Endothelial cell of umbilical vein (primary cell): ENCODE measurements at regions not wholly inside any gene's neighbourhood (a gene's known extent, or its start where the extent isn't known, plus 50 kb on each side); places are given as distances from the start of the nearest gene placed in this dataset.

Source experiments
- BruUV-seq: library from RNA; stranded (reverse); fragments of 400-500 nt; replicated peaks from 2 replicates; lab custom pipeline; 2021; lab: Mats Ljungman, UMichigan
- CTCF ChIA-PET: fragments of 300-600, 350-600 bp; sonication (Branson Sonifier 250); formaldehyde crosslinking; loops from one replicate; lab custom pipeline; 2021; ENCODE audit warnings: antibody characterized with exemption, inconsistent platforms; lab: Charles Lee
- POLR2A ChIA-PET: fragments of 300-600, 350-600 bp; sonication (Branson Sonifier 250); formaldehyde crosslinking; loops from one replicate; lab custom pipeline; 2021; ENCODE audit warnings: antibody characterized with exemption, inconsistent platforms; lab: Charles Lee
- DNase-seq: peaks from one replicate; pipeline ENCODE4 v3.0.0-alpha.2; 2011; ENCODE audit warnings: low read depth, low spot score
- FAIRE-seq: peaks from 2 replicates; lab custom pipeline; 2011; peaks lifted over from hg19 to GRCh38; lab: Jason Lieb, UNC
- H2AFZ ChIP-seq: 2 replicates; pipeline ENCODE4 v1.6.0; 2012; ENCODE audit warnings: low read depth, low read length, control low read depth, inconsistent platforms
- H3K27ac ChIP-seq: 2 replicates; pipeline ENCODE4 v1.5.1; 2011; ENCODE audit warnings: low read depth, mild to moderate bottlenecking, control low read depth, low read length, moderate library complexity; ENCODE audit not compliant: insufficient read depth
- H3K27me3 ChIP-seq, 2 experiments: 2 replicates each; pipeline versions ENCODE4 v1.6.0 to v1.6.1; 2011; ENCODE audit warnings: low read length in 2 of 2, mixed read lengths in 1 of 2; ENCODE audit not compliant: control insufficient read depth in 2 of 2, insufficient read depth in 2 of 2
- H3K36me3 ChIP-seq, 2 experiments: 2 replicates in 1 of 2; 3 replicates in 1 of 2; pipeline ENCODE4 v1.5.1; 2011; ENCODE audit warnings: low read length in 2 of 2, mild to moderate bottlenecking in 1 of 2, moderate library complexity in 1 of 2; ENCODE audit not compliant: control insufficient read depth in 2 of 2, insufficient read depth in 2 of 2; ENCODE audit errors: extremely low read depth in 1 of 2
- H3K4me1 ChIP-seq: 3 replicates; pipeline ENCODE4 v1.5.1; 2011; ENCODE audit warnings: mild to moderate bottlenecking, low read length; ENCODE audit not compliant: control insufficient read depth, insufficient read depth; ENCODE audit errors: extremely low read depth
- H3K4me2 ChIP-seq: 2 replicates; pipeline ENCODE4 v1.6.1; 2011; ENCODE audit warnings: low read length, control low read depth, mixed read lengths; ENCODE audit not compliant: insufficient read depth
- H3K4me3 ChIP-seq, 3 experiments: fragments of 200-600 bp in 1 of 3; sonication (generic), shearing (Covaris generic) in 1 of 3; replicated peaks in 1 of 3; 2 replicates each; pipeline ENCODE4 v1.5.1; 2011 to 2016; ENCODE audit warnings: control low read depth in 3 of 3, low read length in 3 of 3, mild to moderate bottlenecking in 2 of 3, inconsistent platforms in 1 of 3, low read depth in 1 of 3, moderate library complexity in 1 of 3; ENCODE audit not compliant: insufficient read depth in 1 of 3
- H3K79me2 ChIP-seq: 2 replicates; pipeline ENCODE4 v1.6.0; 2012; ENCODE audit warnings: low read length, inconsistent platforms; ENCODE audit not compliant: control insufficient read depth, insufficient read depth
- H3K9ac ChIP-seq: replicated peaks from 2 replicates; pipeline ENCODE3; 2011; ENCODE audit warnings: low read length, control low read depth; ENCODE audit not compliant: insufficient read depth; ENCODE audit errors: extremely low read depth
- H3K9me1 ChIP-seq: replicated peaks from 3 replicates; pipeline ENCODE4 v1.6.0; 2011; ENCODE audit warnings: mild to moderate bottlenecking, low read length; ENCODE audit not compliant: control insufficient read depth, insufficient read depth; ENCODE audit errors: extremely low read depth
- H3K9me3 ChIP-seq: replicated peaks from 2 replicates; pipeline ENCODE4 v1.5.1; 2012; ENCODE audit warnings: low read length, inconsistent platforms; ENCODE audit not compliant: control insufficient read depth, insufficient read depth
- H4K20me1 ChIP-seq: replicated peaks from 2 replicates; pipeline ENCODE3; 2011; ENCODE audit warnings: mild to moderate bottlenecking, low read length; ENCODE audit not compliant: control insufficient read depth, insufficient read depth; ENCODE audit errors: extremely low read depth
- CTCF ChIP-seq, 2 donors: IDR thresholded peaks; 1 replicate in 1 of 2; 2 replicates in 1 of 2; pipeline ENCODE4 v1.5.1; 2011; ENCODE audit warnings: low read length in 2 of 2, mild to moderate bottlenecking in 2 of 2, moderate library complexity in 2 of 2, control low read depth in 1 of 2, inconsistent platforms in 1 of 2, low read depth in 1 of 2; ENCODE audit not compliant: insufficient read depth in 1 of 2; ENCODE audit errors: extremely low read depth in 1 of 2
- FOS ChIP-seq: IDR thresholded peaks from 2 replicates; pipeline ENCODE4 v1.6.1; 2011; ENCODE audit warnings: mild to moderate bottlenecking, low read length, moderate library complexity, borderline replicate concordance; ENCODE audit not compliant: insufficient read depth
- GATA2 ChIP-seq: IDR thresholded peaks from 2 replicates; pipeline ENCODE4 v1.7.0; 2011; ENCODE audit warnings: low read depth, mild to moderate bottlenecking, moderate library complexity, mixed read lengths, low read length; ENCODE audit not compliant: insufficient read length, insufficient read depth
- MAX ChIP-seq: IDR thresholded peaks from 2 replicates; pipeline ENCODE4 v1.6.1; 2011; ENCODE audit not compliant: insufficient read depth, insufficient read length
- MYC ChIP-seq: IDR thresholded peaks from one replicate; pipeline ENCODE4 v1.6.1; 2011; ENCODE audit warnings: mild to moderate bottlenecking, low read depth, low read length
- POLR2A ChIP-seq: IDR thresholded peaks from 2 replicates; pipeline ENCODE4 v1.6.1; 2012; ENCODE audit warnings: low read depth, mild to moderate bottlenecking, control low read depth, low read length
- POLR2AphosphoS5 ChIP-seq: IDR thresholded peaks from 2 replicates; pipeline ENCODE4 v1.6.1; 2012; ENCODE audit warnings: low read depth, mild to moderate bottlenecking, control low read depth, low read length, moderate library complexity; ENCODE audit not compliant: insufficient read depth
- dilution Hi-C: fragments of 300-500 bp; cut with MboI; formaldehyde crosslinking; loops from one replicate; pipeline ENCODE4 v1.15.0; 2019; ENCODE audit warnings: low sequenced_read_pairs; ENCODE audit not compliant: extremely low pct_ligation_motif_present
- intact Hi-C: fragments of 100-400 bp; cut with micrococcal nuclease; formaldehyde crosslinking; loops from one replicate; pipeline ENCODE4 v1.10.0; 2022

GRCh38 chr13:37195621-37196020 is 90.2 kb upstream of the CSNK1A1L start:
- H3K4me2 ChIP-seq = no peak overlapping the region
- H3K9me3 ChIP-seq = no peaks in the 10 kb centered on the region
- no TSS peak for BruUV-seq
- intact Hi-C loops (loop anchor here (2.0 kb wide), 1 partner anchor 69 kb away; no protein-coding TSS in a partner anchor), dilution Hi-C loops (no loop called here)
- H3K4me1 ChIP-seq = peaks cover 12% of the 10 kb centered on the region
- H3K79me2 ChIP-seq = no peaks in the 10 kb centered on the region
- ChIA-PET POLR2A (no interaction called here), CTCF (no interaction called here)
- H4K20me1 ChIP-seq = no peaks in the 10 kb centered on the region
- FAIRE-seq = no peak
- no peak overlapping the region for H3K9ac ChIP-seq
- no peaks in the 10 kb centered on the region for H3K36me3 ChIP-seq
- H3K27ac ChIP-seq = no peak overlapping the region
- DNase-seq = no peak
- no peaks in the 10 kb centered on the region for H3K9me1 ChIP-seq
- H2AFZ ChIP-seq = no peak overlapping the region
- H3K4me3 ChIP-seq = no peak overlapping the region
- no peaks in the 10 kb centered on the region for H3K27me3 ChIP-seq
- no peak for TF ChIP-seq POLR2AphosphoS5
- no peak for TF ChIP-seq MYC
- no peak for TF ChIP-seq POLR2A
- no peak for TF ChIP-seq CTCF (IDR thresholded peaks at IDR 0.05; ENCODE audit: extremely low read depth in 1 of 2, insufficient read depth in 1 of 2, low read depth in 1 of 2, low read length in 2 of 2)
- TF ChIP-seq MAX = no peak

GRCh38 chr13:37194428-37194861 is 89.0 kb upstream of the CSNK1A1L start:
- CTCF ChIA-PET = interaction anchor here (0.8 to 1.4 kb wide), 7 partner anchors 10 to 167 kb away, joined by 3 to 5 read pairs (median 3); no protein-coding TSS in a partner anchor
- TF ChIP-seq FOS (peak; percentile 68), GATA2 (peak; percentile 36), POLR2AphosphoS5 (no peak)

More at GRCh38 chr13:37194428-37194861, 89.0 kb upstream of the CSNK1A1L start:
- no peaks in the 10 kb centered on the region for H4K20me1 ChIP-seq
- no peaks in the 10 kb centered on the region for H3K79me2 ChIP-seq
- FAIRE-seq = no peak
- H3K9ac ChIP-seq = no peak overlapping the region
- no peaks in the 10 kb centered on the region for H3K27me3 ChIP-seq
- no peak overlapping the region for H3K4me2 ChIP-seq
- no peaks in the 10 kb centered on the region for H3K9me1 ChIP-seq
- dilution Hi-C loops (no loop called here), intact Hi-C loops (loop anchor here (2.0 kb wide), 1 partner anchor 68 kb away; no protein-coding TSS in a partner anchor)
- peaks cover 12% of the 10 kb centered on the region for H3K4me1 ChIP-seq
- H3K4me3 ChIP-seq = no peak overlapping the region
- BruUV-seq = no TSS peak
- no peaks in the 10 kb centered on the region for H3K36me3 ChIP-seq
- H3K27ac ChIP-seq = no peak overlapping the region
- POLR2A ChIA-PET = no interaction called here
- peak; percentile 71 for DNase-seq
- no peak overlapping the region for H2AFZ ChIP-seq
- H3K9me3 ChIP-seq = no peaks in the 10 kb centered on the region
